MM.1S (cell line): ENCODE measurements at regions not wholly inside any gene's neighbourhood (a gene's known extent, or its start where the extent isn't known, plus 50 kb on each side); places are given as distances from the start of the nearest gene placed in this dataset.

Experiments
- EZH2phosphoT487 ChIP-seq: fragments of 300-600 bp; sonication (generic); IDR thresholded peaks from 2 replicates; pipeline ENCODE4 v1.6.1; 2018; ENCODE audit warnings: antibody characterized with exemption, low read length
- TF ChIP-seq, protein P1 (sequence below): fragments of 300-600 bp; sonication (generic); IDR thresholded peaks from 2 replicates; pipeline ENCODE4 v1.5.1; 2016; ENCODE audit warnings: antibody characterized with exemption, low read length, mixed read lengths

DNA sequence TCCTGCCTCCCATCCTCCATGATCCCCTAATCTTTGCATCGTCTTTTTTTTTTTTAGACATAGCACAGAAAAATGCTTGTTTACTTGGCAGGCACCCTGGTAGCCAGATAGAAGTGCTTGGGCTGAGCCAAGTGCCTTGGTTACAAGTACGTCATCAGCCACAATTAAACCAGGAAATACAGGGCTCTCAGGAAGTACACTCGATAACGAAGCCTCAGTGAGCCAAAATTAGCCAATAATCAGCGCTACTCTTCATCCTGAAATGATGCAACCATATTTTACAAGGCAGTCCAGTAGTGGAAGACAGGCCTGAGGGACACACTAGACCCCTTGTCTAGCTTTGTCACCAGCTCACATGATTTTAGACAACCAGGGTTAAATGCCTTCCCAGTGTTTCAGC, 194.0 kb upstream of the NBEA start:
- no peak for TF ChIP-seq EZH2phosphoT487
- TF ChIP-seq, protein P1, sequence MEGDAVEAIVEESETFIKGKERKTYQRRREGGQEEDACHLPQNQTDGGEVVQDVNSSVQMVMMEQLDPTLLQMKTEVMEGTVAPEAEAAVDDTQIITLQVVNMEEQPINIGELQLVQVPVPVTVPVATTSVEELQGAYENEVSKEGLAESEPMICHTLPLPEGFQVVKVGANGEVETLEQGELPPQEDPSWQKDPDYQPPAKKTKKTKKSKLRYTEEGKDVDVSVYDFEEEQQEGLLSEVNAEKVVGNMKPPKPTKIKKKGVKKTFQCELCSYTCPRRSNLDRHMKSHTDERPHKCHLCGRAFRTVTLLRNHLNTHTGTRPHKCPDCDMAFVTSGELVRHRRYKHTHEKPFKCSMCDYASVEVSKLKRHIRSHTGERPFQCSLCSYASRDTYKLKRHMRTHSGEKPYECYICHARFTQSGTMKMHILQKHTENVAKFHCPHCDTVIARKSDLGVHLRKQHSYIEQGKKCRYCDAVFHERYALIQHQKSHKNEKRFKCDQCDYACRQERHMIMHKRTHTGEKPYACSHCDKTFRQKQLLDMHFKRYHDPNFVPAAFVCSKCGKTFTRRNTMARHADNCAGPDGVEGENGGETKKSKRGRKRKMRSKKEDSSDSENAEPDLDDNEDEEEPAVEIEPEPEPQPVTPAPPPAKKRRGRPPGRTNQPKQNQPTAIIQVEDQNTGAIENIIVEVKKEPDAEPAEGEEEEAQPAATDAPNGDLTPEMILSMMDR: no peak
